ENCODE measurements at regions not wholly inside any gene's neighbourhood (a gene's known extent, or its start where the extent isn't known, plus 50 kb on each side); places are given as distances from the start of the nearest gene placed in this dataset.

GRCh38 chr10:76621886-76622620, 1015.6 kb downstream of the KCNMA1 start:
- no peak for TF ChIP-seq POLR2AphosphoS5 (IDR thresholded peaks at IDR 0.05; ENCODE audit: low read depth, low read length)
- TF ChIP-seq POLR2A (IDR thresholded peaks at IDR 0.05; ENCODE audit: low read depth, low read length), result no peak
- no peak for TF ChIP-seq TAF1 (IDR thresholded peaks at IDR 0.05; ENCODE audit: borderline replicate concordance, low read depth, low read length)
